ENCODE measurements at regions not wholly inside any gene's neighbourhood (a gene's known extent, or its start where the extent isn't known, plus 50 kb on each side); places are given as distances from the start of the nearest gene placed in this dataset.

GRCh38 chr2:34785206-34785785 is 1186.2 kb upstream of the FAM98A start:
- H2BK120ac ChIP-seq (replicated peaks; ENCODE audit: low read depth, low read length), result no peak overlapping the region
- WGBS, 2 experiments (ENCODE audit: extremely low coverage in 1 of 2, insufficient coverage in 1 of 2, insufficient read length in 1 of 2, insufficient replicate concordance in 2 of 2, low coverage in 1 of 2, low lambda C conversion rate in 2 of 2, missing lambda C conversion rate in 1 of 2), result 91% methylated on average over 3 of the region's 3 CpGs; no CpG with 5 or more reads in 1 of the 2 experiments
- H2BK5ac ChIP-seq (ENCODE audit: low read depth, low read length), result no peak overlapping the region
- no peak overlapping the region for H2BK20ac ChIP-seq (ENCODE audit: low read length)
- no peaks in the 10 kb centered on the region for H3K23me2 ChIP-seq (ENCODE audit: low read depth, low read length)
- no peaks in the 10 kb centered on the region for H3K4me1 ChIP-seq (replicated peaks in 1 of 4; ENCODE audit: control insufficient read depth in 3 of 4, insufficient read depth in 4 of 4, low read length in 3 of 4)
- H4K20me1 ChIP-seq (replicated peaks in 1 of 2; ENCODE audit: control insufficient read depth in 1 of 2, insufficient read depth in 2 of 2, low read length in 2 of 2), result no peaks in the 10 kb centered on the region
- H2AK5ac ChIP-seq (ENCODE audit: low read depth, low read length), result no peak overlapping the region
- H3K9ac ChIP-seq (replicated peaks in 1 of 4; ENCODE audit: extremely low read depth in 1 of 4, low read depth in 3 of 4, low read length in 3 of 4), result no peak overlapping the region
- H3K18ac ChIP-seq (ENCODE audit: extremely low read depth, low read length), result no peak overlapping the region
- TF ChIP-seq POLR2A (IDR thresholded peaks at IDR 0.05; ENCODE audit: control extremely low read depth in 1 of 2, low read depth in 2 of 2, low read length in 2 of 2) (no peak), CBX5 (IDR thresholded peaks at IDR 0.05; ENCODE audit: low read depth, low read length) (no peak), CEBPB (IDR thresholded peaks at IDR 0.05; ENCODE audit: low read depth, low read length) (no peak), CREB1 (IDR thresholded peaks at IDR 0.05) (no peak), CTCF (IDR thresholded peaks at IDR 0.05; ENCODE audit: control extremely low read depth in 1 of 3, insufficient read depth in 1 of 3, low read depth in 1 of 3, low read length in 3 of 3) (no peak)
- H2BK15ac ChIP-seq (ENCODE audit: low read length), result no peak overlapping the region
- no peak overlapping the region for H3K56ac ChIP-seq (replicated peaks; ENCODE audit: insufficient read length, low read depth, low read length)
- no peak overlapping the region for H3K4me2 ChIP-seq (ENCODE audit: insufficient read depth in 1 of 2, low read depth in 2 of 2, low read length in 2 of 2)
- H3K23ac ChIP-seq (ENCODE audit: insufficient read length), result no peak overlapping the region
- no peaks in the 10 kb centered on the region for H3K27me3 ChIP-seq (replicated peaks in 1 of 4; ENCODE audit: control insufficient read depth in 3 of 4, extremely low read depth in 1 of 4, insufficient read depth in 3 of 4, low read length in 3 of 4)
- H3K79me1 ChIP-seq (ENCODE audit: low read depth, low read length), result no peaks in the 10 kb centered on the region
- H3K14ac ChIP-seq (ENCODE audit: insufficient read length), result no peak overlapping the region
- no peak overlapping the region for H4K8ac ChIP-seq (ENCODE audit: extremely low read depth, insufficient read depth, low read length)
- DNase-seq (ENCODE audit: low read depth in 1 of 2, low spot score in 2 of 2) (no peak), FAIRE-seq (no peak)
- ChIA-PET POLR2A (ENCODE audit: partially characterized antibody) (no interaction called here), CTCF (ENCODE audit: partially characterized antibody) (no interaction called here)
- no peak overlapping the region for H4K91ac ChIP-seq (replicated peaks; ENCODE audit: insufficient read length, low read length)
- no peaks in the 10 kb centered on the region for H3K79me2 ChIP-seq (ENCODE audit: control insufficient read depth in 1 of 2, insufficient read depth in 2 of 2, low read length in 2 of 2)
- no peaks in the 10 kb centered on the region for H3K9me3 ChIP-seq (ENCODE audit: insufficient read depth in 2 of 2, low read depth in 1 of 2, low read length in 1 of 2)
- H2AFZ ChIP-seq (ENCODE audit: low read length), result no peak overlapping the region
- H4K5ac ChIP-seq (ENCODE audit: insufficient read length, low read depth, low read length), result no peak overlapping the region
- no peak overlapping the region for H2BK12ac ChIP-seq (ENCODE audit: low read depth, low read length)
- H3K36me3 ChIP-seq (ENCODE audit: control insufficient read depth in 2 of 4, insufficient read depth in 4 of 4, low read length in 3 of 4), result no peaks in the 10 kb centered on the region
- H3K4ac ChIP-seq (replicated peaks; ENCODE audit: insufficient read length, low read depth, low read length), result no peak overlapping the region
- H3K27ac ChIP-seq (ENCODE audit: low read depth, low read length), result no peak overlapping the region
- no peak overlapping the region for H3K4me3 ChIP-seq (ENCODE audit: extremely low read depth in 1 of 4, insufficient read depth in 2 of 4, low read depth in 3 of 4, low read length in 4 of 4)

Data from H1 (cell line).